Hepatocyte (in vitro differentiated cells): ENCODE measurements at regions not wholly inside any gene's neighbourhood (a gene's known extent, or its start where the extent isn't known, plus 50 kb on each side); places are given as distances from the start of the nearest gene placed in this dataset.

ENCODE experiments used
- DNase-seq: peaks from one replicate; pipeline ENCODE4 v3.0.0-alpha.2; 2016; ENCODE audit warnings: low spot score
- H2AFZ ChIP-seq: fragments of 200-600 bp; sonication (generic); 2 replicates; pipeline ENCODE4 v1.6.0; 2016; ENCODE audit warnings: antibody characterized with exemption, mild to moderate bottlenecking
- H3K27ac ChIP-seq: fragments of 200-600 bp; sonication (generic); 2 replicates; pipeline ENCODE4 v1.5.1; 2016; ENCODE audit warnings: mild to moderate bottlenecking
- H3K27me3 ChIP-seq: fragments of 200-600 bp; sonication (generic); 2 replicates; pipeline ENCODE4 v1.6.1; 2016
- H3K36me3 ChIP-seq: fragments of 200-600 bp; sonication (generic); replicated peaks from 2 replicates; pipeline ENCODE4 v1.5.1; 2016; ENCODE audit warnings: low read depth; ENCODE audit not compliant: insufficient read depth
- H3K4me1 ChIP-seq: fragments of 200-600 bp; sonication (generic); 2 replicates; pipeline ENCODE4 v1.5.1; 2016; ENCODE audit warnings: mild to moderate bottlenecking, moderate library complexity; ENCODE audit not compliant: insufficient read depth
- H3K4me2 ChIP-seq: fragments of 200-600 bp; sonication (generic); 2 replicates; pipeline ENCODE4 v1.6.0; 2016
- H3K4me3 ChIP-seq: fragments of 200-600 bp; sonication (generic); 2 replicates; pipeline ENCODE4 v1.5.1; 2016; ENCODE audit warnings: mild to moderate bottlenecking
- H3K79me2 ChIP-seq: fragments of 200-600 bp; sonication (generic); 2 replicates; pipeline ENCODE4 v1.6.0; 2017; ENCODE audit warnings: mild to moderate bottlenecking
- H3K9me2 ChIP-seq: fragments of 200-600 bp; sonication (generic); replicated peaks from 2 replicates; pipeline ENCODE4 v1.6.0; 2017; ENCODE audit warnings: mild to moderate bottlenecking; ENCODE audit not compliant: insufficient read depth
- H3K9me3 ChIP-seq: fragments of 200-600 bp; sonication (generic); 2 replicates; pipeline ENCODE4 v1.5.1; 2016; ENCODE audit warnings: low read depth, mild to moderate bottlenecking
- H4K20me1 ChIP-seq: fragments of 200-600 bp; sonication (generic); 2 replicates; pipeline ENCODE4 v1.6.0; 2016; ENCODE audit warnings: mild to moderate bottlenecking; ENCODE audit not compliant: insufficient read depth, poor library complexity, severe bottlenecking
- EZH2 ChIP-seq: fragments of 200-600 bp; sonication (generic); IDR thresholded peaks from 2 replicates; pipeline ENCODE4 v1.6.1; 2016; ENCODE audit warnings: antibody characterized with exemption, mild to moderate bottlenecking, borderline replicate concordance
- EZH2phosphoT487 ChIP-seq: fragments of 200-600 bp; sonication (generic); IDR thresholded peaks from one replicate; pipeline ENCODE4 v1.6.1; 2018; ENCODE audit warnings: antibody characterized with exemption, mild to moderate bottlenecking, low read depth, moderate library complexity; ENCODE audit not compliant: unreplicated experiment, severe bottlenecking
- WGBS: methylation state at CpG from one replicate; pipeline ENCODE4 v1.1.6; 2016; ENCODE audit warnings: low lambda C conversion rate; ENCODE audit errors: missing lambda C conversion rate; 5-methylcytosine and 5-hydroxymethylcytosine counted together
- TF ChIP-seq, protein P1 (sequence below): fragments of 200-600 bp; sonication (generic); IDR thresholded peaks from 2 replicates; pipeline ENCODE4 v1.5.1; 2016; ENCODE audit warnings: antibody characterized with exemption, mild to moderate bottlenecking; ENCODE audit not compliant: poor library complexity

DNA sequence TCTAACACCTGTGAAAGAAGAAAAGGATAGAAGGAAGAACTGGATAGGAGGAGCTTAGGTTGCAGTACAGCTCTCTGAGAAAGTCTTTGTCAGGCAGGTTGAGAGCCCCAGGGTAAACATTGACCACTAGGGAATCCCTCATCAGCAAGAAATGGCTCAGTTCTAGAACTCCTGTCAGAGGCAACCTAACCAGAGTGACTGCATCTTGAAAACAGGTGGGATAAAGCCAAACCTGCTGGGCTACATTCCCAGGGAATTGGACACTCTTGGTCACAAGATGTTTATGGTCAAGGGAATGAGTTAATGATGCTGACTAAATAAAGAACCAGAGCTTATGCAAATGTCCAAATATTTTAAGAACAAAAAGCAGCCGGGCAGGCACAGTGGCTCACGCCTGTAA is 108.3 kb upstream of the MED14 start:
- 89% methylated on average over 2 of the region's 2 CpGs for WGBS
- H3K27ac ChIP-seq, result no peak overlapping the region
- no peak for DNase-seq

DNA sequence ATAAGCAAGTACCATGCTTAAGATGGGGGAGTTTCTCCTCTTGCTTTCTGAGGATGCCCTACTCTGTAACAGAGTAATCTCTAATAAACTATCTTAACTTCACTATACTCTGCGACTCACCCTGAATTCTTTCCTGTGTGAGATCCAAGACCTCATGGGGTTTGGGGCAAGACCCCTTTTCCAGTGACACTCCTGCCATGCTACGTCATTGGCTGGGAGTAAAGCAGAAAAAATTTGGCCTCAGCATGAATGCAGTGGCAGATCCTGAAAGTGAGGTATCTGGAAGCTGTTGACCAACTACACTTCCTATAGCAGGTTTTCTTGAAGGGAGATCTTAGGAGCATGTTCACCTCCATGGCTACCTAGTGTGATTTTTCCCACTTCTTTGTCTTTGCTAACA is 109.1 kb upstream of the MED14 start:
- no peaks in the 10 kb centered on the region for H4K20me1 ChIP-seq
- H3K27me3 ChIP-seq, result no peaks in the 10 kb centered on the region
- H3K4me1 ChIP-seq, result peaks cover 12% of the 10 kb centered on the region
- H3K4me2 ChIP-seq, result no peak overlapping the region
- no peaks in the 10 kb centered on the region for H3K9me2 ChIP-seq
- H3K4me3 ChIP-seq, result no peak overlapping the region
- H3K79me2 ChIP-seq, result no peaks in the 10 kb centered on the region
- no peak overlapping the region for H2AFZ ChIP-seq
- WGBS, result 80% methylated on average over 2 of the region's 2 CpGs
- no peak for DNase-seq
- TF ChIP-seq EZH2phosphoT487, result no peak
- H3K27ac ChIP-seq, result peak overlapping the region; percentile 68
- H3K9me3 ChIP-seq, result no peaks in the 10 kb centered on the region
- H3K36me3 ChIP-seq, result no peaks in the 10 kb centered on the region

More for the DNA sequence above, 108.3 kb upstream of the MED14 start:
- Histone ChIP-seq H4K20me1 (no peaks in the 10 kb centered on the region), H3K27me3 (no peaks in the 10 kb centered on the region), H3K9me2 (no peaks in the 10 kb centered on the region), H3K79me2 (no peaks in the 10 kb centered on the region), H3K4me3 (no peak overlapping the region), H3K4me1 (peaks cover 12% of the 10 kb centered on the region), H2AFZ (no peak overlapping the region), H3K9me3 (no peaks in the 10 kb centered on the region), H3K4me2 (no peak overlapping the region), H3K36me3 (no peaks in the 10 kb centered on the region)
- TF ChIP-seq EZH2phosphoT487, result no peak
- TF ChIP-seq, protein P1, sequence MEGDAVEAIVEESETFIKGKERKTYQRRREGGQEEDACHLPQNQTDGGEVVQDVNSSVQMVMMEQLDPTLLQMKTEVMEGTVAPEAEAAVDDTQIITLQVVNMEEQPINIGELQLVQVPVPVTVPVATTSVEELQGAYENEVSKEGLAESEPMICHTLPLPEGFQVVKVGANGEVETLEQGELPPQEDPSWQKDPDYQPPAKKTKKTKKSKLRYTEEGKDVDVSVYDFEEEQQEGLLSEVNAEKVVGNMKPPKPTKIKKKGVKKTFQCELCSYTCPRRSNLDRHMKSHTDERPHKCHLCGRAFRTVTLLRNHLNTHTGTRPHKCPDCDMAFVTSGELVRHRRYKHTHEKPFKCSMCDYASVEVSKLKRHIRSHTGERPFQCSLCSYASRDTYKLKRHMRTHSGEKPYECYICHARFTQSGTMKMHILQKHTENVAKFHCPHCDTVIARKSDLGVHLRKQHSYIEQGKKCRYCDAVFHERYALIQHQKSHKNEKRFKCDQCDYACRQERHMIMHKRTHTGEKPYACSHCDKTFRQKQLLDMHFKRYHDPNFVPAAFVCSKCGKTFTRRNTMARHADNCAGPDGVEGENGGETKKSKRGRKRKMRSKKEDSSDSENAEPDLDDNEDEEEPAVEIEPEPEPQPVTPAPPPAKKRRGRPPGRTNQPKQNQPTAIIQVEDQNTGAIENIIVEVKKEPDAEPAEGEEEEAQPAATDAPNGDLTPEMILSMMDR, result no peak
- no peak for TF ChIP-seq EZH2

GRCh38 chrX:40845331-40845911 is 110.1 kb upstream of the MED14 start:
- peak overlapping the region; percentile 60 for H3K4me2 ChIP-seq
- no peaks in the 10 kb centered on the region for H3K9me3 ChIP-seq
- no peaks in the 10 kb centered on the region for H3K36me3 ChIP-seq
- H3K27ac ChIP-seq, result peak overlapping the region; percentile 76
- 35% methylated on average over 5 of the region's 5 CpGs for WGBS
- H3K79me2 ChIP-seq, result no peaks in the 10 kb centered on the region
- H4K20me1 ChIP-seq, result no peaks in the 10 kb centered on the region
- DNase-seq, result peak; percentile 67
- no peak overlapping the region for H3K4me3 ChIP-seq
- TF ChIP-seq EZH2phosphoT487 (no peak), EZH2 (no peak)
- TF ChIP-seq, protein P1, result no peak
- H3K9me2 ChIP-seq, result no peaks in the 10 kb centered on the region
- no peaks in the 10 kb centered on the region for H3K27me3 ChIP-seq
- H2AFZ ChIP-seq, result peak overlapping the region; percentile 4
- peaks cover 12% of the 10 kb centered on the region for H3K4me1 ChIP-seq

DNA sequence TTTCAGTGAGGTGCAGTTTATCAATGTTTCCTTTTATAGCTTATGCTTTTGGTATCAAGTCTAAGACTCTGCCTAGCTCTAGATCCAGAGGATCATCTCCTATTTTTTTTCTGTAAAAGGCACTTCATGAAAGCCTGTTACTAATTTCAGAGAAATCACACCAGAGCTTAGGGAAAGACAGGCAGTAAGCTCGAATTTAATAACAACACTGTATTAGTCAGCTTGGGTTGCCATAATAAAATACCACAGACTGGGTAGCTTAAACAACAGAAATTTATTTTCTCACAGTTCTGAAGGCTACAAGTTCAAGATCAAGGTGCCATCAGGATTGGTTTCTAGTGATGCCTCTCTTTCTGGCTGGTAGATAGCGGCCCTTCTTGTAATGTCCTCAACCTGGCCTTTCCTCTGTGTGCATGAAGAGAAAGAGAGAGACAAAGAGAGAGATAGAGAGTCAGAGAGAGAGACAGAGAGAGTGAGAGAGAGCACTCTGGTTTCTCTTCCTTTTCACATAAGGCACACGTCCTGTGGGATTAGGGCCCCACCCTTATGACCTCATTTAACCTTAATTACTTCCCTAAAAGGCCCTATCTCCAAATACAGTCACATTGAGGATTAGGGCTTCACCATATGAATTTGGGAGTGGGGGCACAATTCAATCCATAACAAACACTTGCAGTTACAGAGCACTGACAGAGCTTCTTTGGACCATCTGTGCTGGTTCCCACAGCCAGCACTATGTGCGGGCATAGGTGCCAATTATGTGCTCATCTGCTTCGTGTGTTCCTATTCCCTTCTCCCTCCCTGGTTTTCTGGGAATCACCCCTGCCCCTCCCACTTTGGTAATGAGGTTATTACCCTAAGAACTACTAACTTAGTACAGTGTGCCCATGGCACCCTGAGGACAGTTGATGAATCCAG is 114.8 kb upstream of the MED14 start:
- H3K4me3 ChIP-seq, result no peak overlapping the region
- H3K4me2 ChIP-seq, result no peak overlapping the region
- peaks cover 8% of the 10 kb centered on the region for H3K4me1 ChIP-seq
- no peaks in the 10 kb centered on the region for H3K9me2 ChIP-seq
- no peaks in the 10 kb centered on the region for H3K36me3 ChIP-seq
- WGBS, result 75% methylated on average over 5 of the region's 5 CpGs
- no peaks in the 10 kb centered on the region for H4K20me1 ChIP-seq
- H3K27me3 ChIP-seq, result no peaks in the 10 kb centered on the region
- no peak overlapping the region for H2AFZ ChIP-seq
- no peaks in the 10 kb centered on the region for H3K9me3 ChIP-seq
- TF ChIP-seq, protein P1, result no peak
- no peak for TF ChIP-seq EZH2phosphoT487
- no peak for TF ChIP-seq EZH2
- no peak for DNase-seq
- no peaks in the 10 kb centered on the region for H3K79me2 ChIP-seq
- no peak overlapping the region for H3K27ac ChIP-seq
